ACC112 (cell line): ENCODE measurements at regions not wholly inside any gene's neighbourhood (a gene's known extent, or its start where the extent isn't known, plus 50 kb on each side); places are given as distances from the start of the nearest gene placed in this dataset.

Experiments used
- H2AFZ ChIP-seq: fragments of 200-600 bp; sonication (generic); one replicate; pipeline ENCODE4 v1.6.0; 2017; ENCODE audit warnings: antibody characterized with exemption, low read length; ENCODE audit not compliant: unreplicated experiment
- H3K27ac ChIP-seq: fragments of 200-600 bp; sonication (generic); 2 replicates; pipeline ENCODE4 v1.5.1; 2014; ENCODE audit warnings: low read depth, mild to moderate bottlenecking, antibody characterized with exemption, low read length, moderate library complexity
- H3K27me3 ChIP-seq: fragments of 200-600 bp; sonication (generic); 2 replicates; pipeline ENCODE4 v1.6.1; 2014; ENCODE audit warnings: mild to moderate bottlenecking, antibody characterized with exemption, low read length, moderate library complexity, mixed read lengths; ENCODE audit not compliant: insufficient read depth
- H3K36me3 ChIP-seq: fragments of 200-600 bp; sonication (generic); 2 replicates; pipeline ENCODE4 v1.6.1; 2016; ENCODE audit warnings: mild to moderate bottlenecking, antibody characterized with exemption, low read length, moderate library complexity, mixed read lengths; ENCODE audit not compliant: insufficient read depth
- H3K4me1 ChIP-seq: fragments of 200-600 bp; sonication (generic); one replicate; pipeline ENCODE4 v1.6.1; 2016; ENCODE audit warnings: low read length, mixed read lengths; ENCODE audit not compliant: insufficient read depth, unreplicated experiment, control insufficient read depth
- H3K4me3 ChIP-seq: fragments of 200-600 bp; sonication (generic); 2 replicates; pipeline ENCODE4 v1.5.1; 2014; ENCODE audit warnings: mild to moderate bottlenecking, low read depth, low read length
- H3K79me2 ChIP-seq: fragments of 200-600 bp; sonication (generic); one replicate; pipeline ENCODE4 v1.6.0; 2016; ENCODE audit warnings: low read length; ENCODE audit not compliant: control insufficient read depth, unreplicated experiment, insufficient read depth

- no peak overlapping the region for H3K4me3 ChIP-seq
- H3K4me1 ChIP-seq: peaks cover 21% of the 10 kb centered on the region
- H3K36me3 ChIP-seq: no peaks in the 10 kb centered on the region
- peak overlapping the region; percentile 34; the same call in 1 of the 2 replicates for H3K27ac ChIP-seq
- no peaks in the 10 kb centered on the region for H3K79me2 ChIP-seq
- H2AFZ ChIP-seq: no peak overlapping the region
- no peaks in the 10 kb centered on the region for H3K27me3 ChIP-seq
These were observed 345.9 kb downstream of the TSN start for GRCh38 chr2:122101319-122101718.

- no peak overlapping the region for H2AFZ ChIP-seq
- no peak overlapping the region for H3K4me3 ChIP-seq
- H3K79me2 ChIP-seq: no peaks in the 10 kb centered on the region
- H3K27me3 ChIP-seq: no peaks in the 10 kb centered on the region
- peaks cover 9% of the 10 kb centered on the region for H3K4me1 ChIP-seq
- no peak overlapping the region for H3K27ac ChIP-seq
- H3K36me3 ChIP-seq: no peaks in the 10 kb centered on the region
These were observed 349.9 kb downstream of the TSN start for GRCh38 chr2:122105171-122105876.

- Histone ChIP-seq H2AFZ (no peak overlapping the region), H3K36me3 (no peaks in the 10 kb centered on the region), H3K27ac (no peak overlapping the region), H3K79me2 (no peaks in the 10 kb centered on the region), H3K4me3 (no peak overlapping the region), H3K4me1 (peaks cover 4% of the 10 kb centered on the region), H3K27me3 (no peaks in the 10 kb centered on the region)
These were observed 350.4 kb downstream of the TSN start for GRCh38 chr2:122105877-122106206.

GRCh38 chr2:122108186-122108585, 352.7 kb downstream of the TSN start:
- H3K4me1 ChIP-seq: no peaks in the 10 kb centered on the region

GRCh38 chr2:122112216-122113005, 357.0 kb downstream of the TSN start:
- Histone ChIP-seq H3K36me3 (no peaks in the 10 kb centered on the region), H2AFZ (no peak overlapping the region), H3K4me3 (no peak overlapping the region), H3K27ac (no peak overlapping the region), H3K79me2 (no peaks in the 10 kb centered on the region), H3K4me1 (no peaks in the 10 kb centered on the region), H3K27me3 (no peaks in the 10 kb centered on the region)

More at GRCh38 chr2:122108186-122108585, 352.7 kb downstream of the TSN start:
- Histone ChIP-seq H3K27ac (no peak overlapping the region), H3K4me3 (no peak overlapping the region), H2AFZ (no peak overlapping the region), H3K79me2 (no peaks in the 10 kb centered on the region), H3K36me3 (no peaks in the 10 kb centered on the region), H3K27me3 (no peaks in the 10 kb centered on the region)

GRCh38 chr2:122114421-122114820, 359.0 kb downstream of the TSN start:
- Histone ChIP-seq H3K4me3 (no peak overlapping the region), H3K27me3 (no peaks in the 10 kb centered on the region), H3K4me1 (no peaks in the 10 kb centered on the region), H3K27ac (no peak overlapping the region), H2AFZ (no peak overlapping the region), H3K79me2 (no peaks in the 10 kb centered on the region), H3K36me3 (no peaks in the 10 kb centered on the region)

GRCh38 chr2:122117371-122117770, 361.9 kb downstream of the TSN start:
- Histone ChIP-seq H3K27ac (no peak overlapping the region), H3K79me2 (no peaks in the 10 kb centered on the region), H2AFZ (no peak overlapping the region), H3K36me3 (no peaks in the 10 kb centered on the region), H3K4me1 (no peaks in the 10 kb centered on the region), H3K4me3 (no peak overlapping the region), H3K27me3 (no peaks in the 10 kb centered on the region)

- Histone ChIP-seq H3K4me3 (no peak overlapping the region), H3K36me3 (peaks cover 3% of the 10 kb centered on the region; the same call in 1 of the 2 replicates), H3K79me2 (no peaks in the 10 kb centered on the region), H3K27ac (no peak overlapping the region), H3K4me1 (peaks cover 5% of the 10 kb centered on the region), H3K27me3 (no peaks in the 10 kb centered on the region), H2AFZ (no peak overlapping the region)
These were observed 373.9 kb downstream of the TSN start for GRCh38 chr2:122129399-122129798.

GRCh38 chr2:122132147-122132691, 376.8 kb downstream of the TSN start:
- peaks cover 5% of the 10 kb centered on the region for H3K4me1 ChIP-seq
- peaks cover 3% of the 10 kb centered on the region; the same call in 1 of the 2 replicates for H3K36me3 ChIP-seq
- H2AFZ ChIP-seq: no peak overlapping the region
- no peaks in the 10 kb centered on the region for H3K27me3 ChIP-seq
- peak overlapping the region; percentile 43 for H3K27ac ChIP-seq
- no peaks in the 10 kb centered on the region for H3K79me2 ChIP-seq
- no peak overlapping the region for H3K4me3 ChIP-seq

- H3K4me1 ChIP-seq: peaks cover 5% of the 10 kb centered on the region
- H3K4me3 ChIP-seq: no peak overlapping the region
- no peak overlapping the region for H2AFZ ChIP-seq
- H3K27ac ChIP-seq: no peak overlapping the region
- no peaks in the 10 kb centered on the region for H3K27me3 ChIP-seq
- H3K36me3 ChIP-seq: no peaks in the 10 kb centered on the region
- no peaks in the 10 kb centered on the region for H3K79me2 ChIP-seq
These were observed 379.8 kb downstream of the TSN start for GRCh38 chr2:122135021-122135937.
